Uterus (tissue), 3 donors: ENCODE measurements at regions not wholly inside any gene's neighbourhood (a gene's known extent, or its start where the extent isn't known, plus 50 kb on each side); places are given as distances from the start of the nearest gene placed in this dataset.

Source experiments
- DNase-seq, 2 donors: peaks; one replicate each; pipeline ENCODE4 v3.0.0-alpha.2; 2019 to 2020
- H3K27ac ChIP-seq, 2 donors: fragments of 200-600 bp; sonication (generic); 1 replicate in 1 of 2; 2 replicates in 1 of 2; pipeline ENCODE4 v1.5.1; 2016 to 2018
- H3K27me3 ChIP-seq, 2 donors: fragments of 200-600 bp; sonication (generic); one replicate each; pipeline ENCODE4 v1.5.1; 2018 to 2019; ENCODE audit warnings: control low read depth in 1 of 2
- H3K36me3 ChIP-seq, 2 donors: fragments of 200-600 bp; sonication (generic); one replicate each; pipeline ENCODE4 v1.5.1; 2019; ENCODE audit warnings: control low read depth in 1 of 2
- H3K4me1 ChIP-seq, 2 donors: fragments of 200-600 bp; sonication (generic); one replicate each; pipeline ENCODE4 v1.5.1; 2018 to 2019; ENCODE audit warnings: control low read depth in 1 of 2
- H3K4me3 ChIP-seq, 2 donors: fragments of 200-600 bp; sonication (generic); 1 replicate in 1 of 2; 2 replicates in 1 of 2; pipeline ENCODE4 v1.5.1; 2018 to 2019; ENCODE audit warnings: mild to moderate bottlenecking in 1 of 2
- H3K9me3 ChIP-seq, 2 donors: fragments of 200-600 bp; sonication (generic); one replicate each; pipeline ENCODE4 v1.5.1; 2019; ENCODE audit warnings: control low read depth in 1 of 2
- POLR2A ChIP-seq, 2 donors: fragments of 450-650 bp; IDR thresholded peaks; one replicate each; pipeline ENCODE4 v1.6.1; 2016; ENCODE audit warnings: antibody characterized with exemption in 2 of 2, mild to moderate bottlenecking in 1 of 2, moderate library complexity in 1 of 2
- intact Hi-C: fragments of 100-400 bp; cut with DNase I; formaldehyde crosslinking; loops from one replicate; pipeline ENCODE4 v1.15.1; 2023; ENCODE audit warnings: low total_unique reads
- TF ChIP-seq, protein P1 (sequence below), 4 experiments: fragments of 200-600 bp in 2 of 4; fragments of 450-650 bp in 2 of 4; sonication (generic) in 2 of 4; IDR thresholded peaks; one replicate each; pipeline ENCODE4 v1.5.1; 2016 to 2019; ENCODE audit warnings: antibody characterized with exemption in 4 of 4, mild to moderate bottlenecking in 2 of 4, moderate library complexity in 1 of 4
- donor health status: DM: yes; HTN: yes; CAD: no.

GRCh38 chr9:81847181-81847915 lies 80.9 kb upstream of the SPATA31D4 start:
- Histone ChIP-seq H3K4me1 (no peaks in the 10 kb centered on the region), H3K4me3 (no peak overlapping the region), H3K9me3 (no peaks in the 10 kb centered on the region), H3K27me3 (no peaks in the 10 kb centered on the region), H3K36me3 (no peaks in the 10 kb centered on the region), H3K27ac (no peak overlapping the region)
- intact Hi-C loops = no loop called here
- DNase-seq = no peak
- TF ChIP-seq, protein P1, sequence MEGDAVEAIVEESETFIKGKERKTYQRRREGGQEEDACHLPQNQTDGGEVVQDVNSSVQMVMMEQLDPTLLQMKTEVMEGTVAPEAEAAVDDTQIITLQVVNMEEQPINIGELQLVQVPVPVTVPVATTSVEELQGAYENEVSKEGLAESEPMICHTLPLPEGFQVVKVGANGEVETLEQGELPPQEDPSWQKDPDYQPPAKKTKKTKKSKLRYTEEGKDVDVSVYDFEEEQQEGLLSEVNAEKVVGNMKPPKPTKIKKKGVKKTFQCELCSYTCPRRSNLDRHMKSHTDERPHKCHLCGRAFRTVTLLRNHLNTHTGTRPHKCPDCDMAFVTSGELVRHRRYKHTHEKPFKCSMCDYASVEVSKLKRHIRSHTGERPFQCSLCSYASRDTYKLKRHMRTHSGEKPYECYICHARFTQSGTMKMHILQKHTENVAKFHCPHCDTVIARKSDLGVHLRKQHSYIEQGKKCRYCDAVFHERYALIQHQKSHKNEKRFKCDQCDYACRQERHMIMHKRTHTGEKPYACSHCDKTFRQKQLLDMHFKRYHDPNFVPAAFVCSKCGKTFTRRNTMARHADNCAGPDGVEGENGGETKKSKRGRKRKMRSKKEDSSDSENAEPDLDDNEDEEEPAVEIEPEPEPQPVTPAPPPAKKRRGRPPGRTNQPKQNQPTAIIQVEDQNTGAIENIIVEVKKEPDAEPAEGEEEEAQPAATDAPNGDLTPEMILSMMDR (IDR thresholded peaks at IDR 0.05) = no peak
- TF ChIP-seq POLR2A (IDR thresholded peaks at IDR 0.05) = no peak

- intact Hi-C loops = no loop called here
Observed at GRCh38 chr9:81848472-81848871, 79.8 kb upstream of the SPATA31D4 start.

GRCh38 chr9:81849631-81850259 lies 78.5 kb upstream of the SPATA31D4 start:
- intact Hi-C loops = no loop called here

More at GRCh38 chr9:81848472-81848871, 79.8 kb upstream of the SPATA31D4 start:
- H3K9me3 ChIP-seq = no peaks in the 10 kb centered on the region
- H3K27me3 ChIP-seq = no peaks in the 10 kb centered on the region
- no peaks in the 10 kb centered on the region for H3K36me3 ChIP-seq
- TF ChIP-seq, protein P1 (IDR thresholded peaks at IDR 0.05) = peak; percentile 27 to 57 (median 48)
- no peak for TF ChIP-seq POLR2A (IDR thresholded peaks at IDR 0.05)
- no peaks in the 10 kb centered on the region for H3K4me1 ChIP-seq
- H3K27ac ChIP-seq = no peak overlapping the region
- no peak overlapping the region for H3K4me3 ChIP-seq
- DNase-seq = no peak

DNA sequence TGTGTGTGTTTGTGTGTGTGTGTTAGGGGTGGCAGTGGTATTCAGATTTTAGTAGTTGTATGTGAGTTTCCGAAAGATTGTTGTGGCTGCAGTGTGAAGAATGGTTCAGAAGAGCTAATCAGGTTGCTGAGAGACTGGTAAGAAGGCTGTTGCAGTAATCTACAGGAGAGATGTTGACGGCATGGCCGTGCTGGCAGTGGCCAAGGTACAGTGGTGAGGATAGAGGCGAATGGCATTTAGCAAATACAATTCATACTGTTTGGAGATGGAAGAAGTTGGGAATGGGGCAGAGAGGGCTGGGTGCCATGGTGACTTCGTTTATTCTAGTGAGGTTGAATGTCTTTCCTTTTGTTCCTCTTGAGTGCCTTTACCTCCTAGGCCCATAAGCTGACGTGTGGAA lies 77.5 kb upstream of the SPATA31D4 start:
- Histone ChIP-seq H3K9me3 (no peaks in the 10 kb centered on the region), H3K4me3 (no peak overlapping the region), H3K27me3 (no peaks in the 10 kb centered on the region), H3K27ac (no peak overlapping the region), H3K36me3 (no peaks in the 10 kb centered on the region), H3K4me1 (no peaks in the 10 kb centered on the region)
- intact Hi-C loops = no loop called here
- TF ChIP-seq, protein P1 (IDR thresholded peaks at IDR 0.05) = no peak
- TF ChIP-seq POLR2A (IDR thresholded peaks at IDR 0.05) = no peak
- no peak for DNase-seq

More at GRCh38 chr9:81849631-81850259, 78.5 kb upstream of the SPATA31D4 start:
- no peaks in the 10 kb centered on the region for H3K36me3 ChIP-seq
- H3K9me3 ChIP-seq = no peaks in the 10 kb centered on the region
- no peak for DNase-seq
- no peaks in the 10 kb centered on the region for H3K27me3 ChIP-seq
- no peak overlapping the region for H3K27ac ChIP-seq
- no peak for TF ChIP-seq POLR2A (IDR thresholded peaks at IDR 0.05)
- TF ChIP-seq, protein P1 (IDR thresholded peaks at IDR 0.05) = no peak
- H3K4me3 ChIP-seq = no peak overlapping the region
- H3K4me1 ChIP-seq = no peaks in the 10 kb centered on the region

- Histone ChIP-seq H3K4me1 (no peaks in the 10 kb centered on the region), H3K27ac (no peak overlapping the region), H3K27me3 (no peaks in the 10 kb centered on the region), H3K9me3 (no peaks in the 10 kb centered on the region), H3K4me3 (no peak overlapping the region), H3K36me3 (no peaks in the 10 kb centered on the region)
- TF ChIP-seq, protein P1 (IDR thresholded peaks at IDR 0.05) = no peak
- no peak for TF ChIP-seq POLR2A (IDR thresholded peaks at IDR 0.05)
- DNase-seq = no peak
- intact Hi-C loops = no loop called here
Observed at GRCh38 chr9:81851340-81851739, 76.9 kb upstream of the SPATA31D4 start.
